ENCODE measurements at regions not wholly inside any gene's neighbourhood (a gene's known extent, or its start where the extent isn't known, plus 50 kb on each side); places are given as distances from the start of the nearest gene placed in this dataset.
"Not testable (repeated sequence)": the region's sequence is repeated elsewhere in the genome, so short reads cannot be mapped to it uniquely, and the experiment has no call there.

- DNase-seq, result not testable (repeated sequence)
These were observed 241.1 kb downstream of the TFEC start for GRCh38 chr7:115789473-115789872.

GRCh38 chr7:115782696-115783490 lies 247.7 kb downstream of the TFEC start:
- DNase-seq, result no peak

GRCh38 chr7:115779561-115779960 lies 251.0 kb downstream of the TFEC start:
- no peak for DNase-seq

- no peak for DNase-seq
These were observed 254.6 kb downstream of the TFEC start for GRCh38 chr7:115775981-115776380.

GRCh38 chr7:115763347-115763746 lies 267.2 kb downstream of the TFEC start:
- DNase-seq, result no peak

GRCh38 chr7:115758025-115758424 lies 272.5 kb downstream of the TFEC start:
- DNase-seq, result no peak

GRCh38 chr7:115754226-115754625 lies 276.3 kb downstream of the TFEC start:
- DNase-seq, result no peak

GRCh38 chr7:115749924-115750323 lies 280.6 kb downstream of the TFEC start:
- DNase-seq, result no peak

- no peak for DNase-seq
These were observed 282.3 kb downstream of the TFEC start for GRCh38 chr7:115748123-115748738.

GRCh38 chr7:115747174-115747573 lies 283.4 kb downstream of the TFEC start:
- no peak for DNase-seq

GRCh38 chr7:115740043-115740442 lies 290.5 kb downstream of the TFEC start:
- DNase-seq, result no peak

GRCh38 chr7:115734641-115735040 lies 295.9 kb downstream of the TFEC start:
- DNase-seq, result no peak

- DNase-seq, result no peak
These were observed 298.6 kb downstream of the TFEC start for GRCh38 chr7:115731796-115732471.

GRCh38 chr7:115728518-115728917 lies 302.0 kb downstream of the TFEC start:
- DNase-seq, result no peak

GRCh38 chr7:115724400-115725056 lies 306.0 kb downstream of the TFEC start:
- no peak for DNase-seq

- DNase-seq, result no peak
These were observed 308.1 kb downstream of the TFEC start for GRCh38 chr7:115722302-115722977.

- no peak for DNase-seq
These were observed 309.0 kb downstream of the TFEC start for GRCh38 chr7:115721293-115722217.

GRCh38 chr7:115719963-115720362 lies 310.6 kb downstream of the TFEC start:
- no peak for DNase-seq

GRCh38 chr7:115709664-115710063 lies 320.9 kb downstream of the TFEC start:
- no peak for DNase-seq

- DNase-seq, result no peak
These were observed 322.6 kb downstream of the TFEC start for GRCh38 chr7:115708013-115708341.

GRCh38 chr7:115707258-115708012 lies 323.1 kb downstream of the TFEC start:
- no peak for DNase-seq

All from KG1 (cell line).